ENCODE measurements at regions not wholly inside any gene's neighbourhood (a gene's known extent, or its start where the extent isn't known, plus 50 kb on each side); places are given as distances from the start of the nearest gene placed in this dataset.

- Histone ChIP-seq H3K4me1 (ENCODE audit: control insufficient read depth in 4 of 4, insufficient read depth in 4 of 4, low read length in 3 of 4) (no peaks in the 10 kb centered on the region), H3K27me3 (ENCODE audit: control insufficient read depth in 4 of 4, insufficient read depth in 4 of 4, low read length in 3 of 4) (no peaks in the 10 kb centered on the region), H3K27ac (ENCODE audit: low read depth in 1 of 2, low read length in 2 of 2) (no peak overlapping the region), H3K36me3 (ENCODE audit: control insufficient read depth in 4 of 4, insufficient read depth in 3 of 4, low read depth in 1 of 4, low read length in 3 of 4) (no peaks in the 10 kb centered on the region), H3K9ac (ENCODE audit: low read depth in 1 of 2, low read length in 2 of 2) (no peak overlapping the region), H3K9me3 (ENCODE audit: control insufficient read depth in 4 of 4, low read length in 3 of 4) (peaks cover 0 to 8% (median 5%) of the 10 kb centered on the region in 4 donors), H3K4me3 (ENCODE audit: low read depth in 1 of 3, low read length in 3 of 3) (no peak overlapping the region)
- no peak for DNase-seq (ENCODE audit: low spot score)
- TF ChIP-seq RAD21 (IDR thresholded peaks at IDR 0.05) (no peak), ZBTB33 (IDR thresholded peaks at IDR 0.05) (no peak), JUND (IDR thresholded peaks at IDR 0.05) (no peak), HNF4A (conservative IDR thresholded peaks at IDR 0.05) (no peak), FOXA1 (IDR thresholded peaks at IDR 0.05) (no peak), CTCF (IDR thresholded peaks at IDR 0.05; ENCODE audit: low read depth, low read length, missing input control) (no peak)
- 72% methylated on average over 3 of the region's 3 CpGs for WGBS
Observed at GRCh38 chr1:69201716-69202115, 366.0 kb upstream of the LRRC7 start.

GRCh38 chr1:69203166-69203565 lies 364.6 kb upstream of the LRRC7 start:
- H3K9me3 ChIP-seq (ENCODE audit: control insufficient read depth in 4 of 4, low read length in 3 of 4): peaks cover 0 to 8% (median 5%) of the 10 kb centered on the region in 4 donors
- TF ChIP-seq EGR1 (IDR thresholded peaks at IDR 0.05; ENCODE audit: low read depth in 2 of 2): no peak
- TF ChIP-seq GABPA (IDR thresholded peaks at IDR 0.05 in 1 of 2, conservative IDR thresholded peaks at IDR 0.05 in 1 of 2): no peak
- no peak for TF ChIP-seq HNF4A (conservative IDR thresholded peaks at IDR 0.05)
- TF ChIP-seq NR2F2 (IDR thresholded peaks at IDR 0.05): no peak
- TF ChIP-seq SP1 (IDR thresholded peaks at IDR 0.05): no peak
- no peak for TF ChIP-seq ZBTB33 (IDR thresholded peaks at IDR 0.05)
- TF ChIP-seq RAD21 (IDR thresholded peaks at IDR 0.05): no peak
- TF ChIP-seq CTCF (IDR thresholded peaks at IDR 0.05; ENCODE audit: low read depth, low read length, missing input control): no peak
- TF ChIP-seq FOXA1 (IDR thresholded peaks at IDR 0.05): no peak
- no peak for TF ChIP-seq FOXA2 (IDR thresholded peaks at IDR 0.05)
- TF ChIP-seq RXRA (IDR thresholded peaks at IDR 0.05): no peak
- no peak for TF ChIP-seq YY1 (IDR thresholded peaks at IDR 0.05)
- no peak for TF ChIP-seq TAF1 (conservative IDR thresholded peaks at IDR 0.05)
- TF ChIP-seq ATF3 (IDR thresholded peaks at IDR 0.05): no peak
- TF ChIP-seq HNF4G (IDR thresholded peaks at IDR 0.05): no peak
- no peak for TF ChIP-seq JUND (IDR thresholded peaks at IDR 0.05)
- no peak for TF ChIP-seq MAX (IDR thresholded peaks at IDR 0.05)
- no peak for TF ChIP-seq REST (IDR thresholded peaks at IDR 0.05)
- H3K27ac ChIP-seq (ENCODE audit: low read depth in 1 of 2, low read length in 2 of 2): no peak overlapping the region
- no peak overlapping the region for H3K9ac ChIP-seq (ENCODE audit: low read depth in 1 of 2, low read length in 2 of 2)
- 79% methylated on average over 1 of the region's 1 CpG for WGBS
- no peaks in the 10 kb centered on the region for H3K27me3 ChIP-seq (ENCODE audit: control insufficient read depth in 4 of 4, insufficient read depth in 4 of 4, low read length in 3 of 4)
- DNase-seq (ENCODE audit: low spot score): no peak
- H3K4me3 ChIP-seq (ENCODE audit: low read depth in 1 of 3, low read length in 3 of 3): no peak overlapping the region
- H3K36me3 ChIP-seq (ENCODE audit: control insufficient read depth in 4 of 4, insufficient read depth in 3 of 4, low read depth in 1 of 4, low read length in 3 of 4): no peaks in the 10 kb centered on the region
- H3K4me1 ChIP-seq (ENCODE audit: control insufficient read depth in 4 of 4, insufficient read depth in 4 of 4, low read length in 3 of 4): no peaks in the 10 kb centered on the region
